GM12878 (cell line): ENCODE measurements at regions not wholly inside any gene's neighbourhood (a gene's known extent, or its start where the extent isn't known, plus 50 kb on each side); places are given as distances from the start of the nearest gene placed in this dataset.
"Not testable (repeated sequence)": the region's sequence is repeated elsewhere in the genome, so short reads cannot be mapped to it uniquely, and the experiment has no call there.

Source experiments
- ATAC-seq: fragments of 200-7000 bp; cut with Tn5 transposase; 3 replicates; pipeline ENCODE4 v1.9.1; 2020; ENCODE audit warnings: mild to moderate bottlenecking, moderate library complexity
- BruUV-seq: library from RNA; stranded (reverse); fragments of 400-500 nt; replicated peaks from 2 replicates; lab custom pipeline; 2021; lab: Mats Ljungman, UMichigan
- CTCF ChIA-PET: fragments of 300-600 bp; sonication (Branson Sonifier 250); formaldehyde crosslinking; extraction: SDS; loops from one replicate; lab custom pipeline; 2021; ENCODE audit warnings: inconsistent platforms; lab: Yijun Ruan, JAX
- POLR2A ChIA-PET: fragments of 350-600 bp; formaldehyde crosslinking; extraction: SDS; loops from one replicate; lab custom pipeline; 2021; ENCODE audit warnings: inconsistent platforms; lab: Charles Lee
- RAD21 ChIA-PET: fragments of 300-600 bp; sonication (Branson Sonifier 250); formaldehyde crosslinking; loops from one replicate; lab custom pipeline; 2023; ENCODE audit warnings: antibody characterized with exemption; ENCODE audit not compliant: unreplicated experiment; lab: Charles Lee
- SMC1A ChIA-PET: fragments of 300-600 bp; sonication (Branson Sonifier 250); formaldehyde crosslinking; loops from one replicate; lab custom pipeline; 2023; ENCODE audit not compliant: unreplicated experiment, uncharacterized antibody; lab: Charles Lee
- DNase-seq: peaks from one replicate; pipeline ENCODE4 v3.0.0-alpha.2; 2011; ENCODE audit warnings: low read depth, low spot score
- FAIRE-seq: peaks from 3 replicates; lab custom pipeline; 2011; peaks lifted over from hg19 to GRCh38; lab: Jason Lieb, UNC
- H2AFZ ChIP-seq: 2 replicates; pipeline ENCODE4 v1.6.0; 2011; ENCODE audit warnings: low read depth, low read length, control low read depth; ENCODE audit not compliant: control insufficient read depth
- H3K27ac ChIP-seq: 2 replicates; pipeline ENCODE4 v1.5.1; 2011; ENCODE audit warnings: control low read depth; ENCODE audit not compliant: control insufficient read depth, insufficient read depth
- H3K27me3 ChIP-seq, 2 experiments: replicated peaks in 1 of 2; 2 replicates each; pipeline versions ENCODE4 v1.6.0 to v1.6.1; 2011; ENCODE audit warnings: low read length in 1 of 2; ENCODE audit not compliant: control insufficient read depth in 2 of 2, insufficient read depth in 2 of 2
- H3K36me3 ChIP-seq, 2 experiments: 2 replicates each; pipeline ENCODE4 v1.5.1; 2011; ENCODE audit warnings: low read length in 1 of 2; ENCODE audit not compliant: control insufficient read depth in 2 of 2, insufficient read depth in 2 of 2
- H3K4me1 ChIP-seq: 2 replicates; pipeline ENCODE4 v1.6.1; 2011; ENCODE audit warnings: mild to moderate bottlenecking, low read length, moderate library complexity, mixed read lengths; ENCODE audit not compliant: control insufficient read depth, insufficient read depth
- H3K4me2 ChIP-seq: 2 replicates; pipeline ENCODE4 v1.6.0; 2011; ENCODE audit warnings: control low read depth; ENCODE audit not compliant: control insufficient read depth, insufficient read depth
- H3K4me3 ChIP-seq: fragments of 200-600 bp; sonication (generic); 2 replicates; pipeline ENCODE4 v1.5.1; 2016
- H3K79me2 ChIP-seq: 2 replicates; pipeline ENCODE4 v1.6.0; 2011; ENCODE audit warnings: low read length; ENCODE audit not compliant: control insufficient read depth, insufficient read depth
- H3K9ac ChIP-seq: 2 replicates; pipeline ENCODE4 v1.8.0; 2011; ENCODE audit warnings: low read length, control low read depth, mixed read lengths; ENCODE audit not compliant: control insufficient read depth, insufficient read depth
- H3K9me3 ChIP-seq: replicated peaks from 3 replicates; pipeline ENCODE4 v1.5.1; 2011; ENCODE audit warnings: mild to moderate bottlenecking, low read length; ENCODE audit not compliant: control insufficient read depth, insufficient read depth
- H4K20me1 ChIP-seq: 2 replicates; pipeline ENCODE4 v1.6.0; 2011; ENCODE audit not compliant: control insufficient read depth, insufficient read depth
- BCL11A ChIP-seq: IDR thresholded peaks from 2 replicates; pipeline ENCODE4 v1.6.1; 2011; ENCODE audit warnings: low read depth, low read length
- CBFB ChIP-seq: IDR thresholded peaks from 2 replicates; pipeline ENCODE4 v1.6.1; 2016; ENCODE audit warnings: antibody characterized with exemption, low read depth
- CBX3 ChIP-seq: fragments of 200-600 bp; sonication (generic); IDR thresholded peaks from 2 replicates; pipeline ENCODE4 v1.6.1; 2016; ENCODE audit warnings: low read depth, borderline replicate concordance
- CREB1 ChIP-seq: IDR thresholded peaks from 2 replicates; pipeline ENCODE4 v1.6.1; 2012; ENCODE audit warnings: low read depth, mild to moderate bottlenecking, inconsistent platforms
- FOXK2 ChIP-seq: fragments of 450-650 bp; IDR thresholded peaks from 2 replicates; pipeline ENCODE4 v1.6.1; 2017; ENCODE audit warnings: mild to moderate bottlenecking, moderate library complexity
- GATAD2B ChIP-seq: fragments of 450-650 bp; conservative IDR thresholded peaks from 2 replicates; pipeline ENCODE4 v1.6.1; 2017; ENCODE audit warnings: low read depth, mild to moderate bottlenecking, moderate library complexity
- IKZF2 ChIP-seq, 2 experiments: fragments of 450-650 bp; IDR thresholded peaks; 2 replicates each; pipeline ENCODE4 v1.6.1; 2017; ENCODE audit warnings: mild to moderate bottlenecking in 2 of 2, moderate library complexity in 2 of 2
- MAX ChIP-seq: IDR thresholded peaks from 2 replicates; pipeline ENCODE4 v1.6.1; 2012; ENCODE audit warnings: low read depth, low read length, improper control_type of control experiment
- PML ChIP-seq: IDR thresholded peaks from 2 replicates; pipeline ENCODE4 v1.6.1; 2012; ENCODE audit warnings: low read length, inconsistent platforms
- RCOR1 ChIP-seq: conservative IDR thresholded peaks from 2 replicates; pipeline ENCODE4 v1.6.1; 2012; ENCODE audit warnings: low read depth, low read length, improper control_type of control experiment
- SMARCA5 ChIP-seq: fragments of 450-650 bp; IDR thresholded peaks from 2 replicates; pipeline ENCODE4 v1.6.1; 2017; ENCODE audit warnings: mild to moderate bottlenecking
- SREBF1 ChIP-seq: IDR thresholded peaks from 2 replicates; pipeline ENCODE4 v1.6.1; 2012; ENCODE audit warnings: mild to moderate bottlenecking, low read length
- SRF ChIP-seq, 2 experiments: IDR thresholded peaks; 2 replicates each; pipeline ENCODE4 v1.6.1; 2011; ENCODE audit warnings: low read depth in 2 of 2, low read length in 2 of 2, mild to moderate bottlenecking in 1 of 2, moderate library complexity in 1 of 2
- TCF7 ChIP-seq: IDR thresholded peaks from 2 replicates; pipeline ENCODE4 v1.6.1; 2014; ENCODE audit warnings: antibody characterized with exemption, borderline replicate concordance
- WRNIP1 ChIP-seq: IDR thresholded peaks from 2 replicates; pipeline ENCODE4 v1.6.1; 2011; ENCODE audit warnings: low read depth, low read length, improper control_type of control experiment, borderline replicate concordance
- WGBS: methylation state at CpG from one replicate; pipeline ENCODE4 v1.1.6; 2016; ENCODE audit warnings: low lambda C conversion rate; ENCODE audit not compliant: insufficient replicate concordance, insufficient coverage; ENCODE audit errors: missing lambda C conversion rate; 5-methylcytosine and 5-hydroxymethylcytosine counted together
- in situ Hi-C: fragments of 300-500 bp; cut with MboI; formaldehyde crosslinking; loops from 9 replicates; pipeline ENCODE4 v1.14.3; 2018; ENCODE audit warnings: mixed read lengths
- intact Hi-C: fragments of 100-400 bp; cut with micrococcal nuclease; formaldehyde crosslinking; loops from one replicate; pipeline ENCODE4 v1.14.2; 2022; ENCODE audit not compliant: unreplicated experiment

- in situ Hi-C loops = no loop called here
- H4K20me1 ChIP-seq = no peaks in the 10 kb centered on the region
- no peaks in the 10 kb centered on the region for H3K27me3 ChIP-seq
- ChIA-PET RAD21 (no interaction called here), CTCF (no interaction called here)
- TF ChIP-seq CBFB = no peak
- TF ChIP-seq WRNIP1 = no peak
- TF ChIP-seq RCOR1 = no peak
- TF ChIP-seq TCF7 = no peak
- no peak for TF ChIP-seq SMARCA5
- no peak for TF ChIP-seq SRF (IDR thresholded peaks at IDR 0.05; ENCODE audit: low read depth in 2 of 2, low read length in 2 of 2)
- no peak for TF ChIP-seq FOXK2
- TF ChIP-seq CBX3 = no peak
- no peak for TF ChIP-seq BCL11A
- TF ChIP-seq CREB1 = no peak
- no peak for TF ChIP-seq IKZF2 (IDR thresholded peaks at IDR 0.05)
- no peak for TF ChIP-seq SREBF1
- no peak for TF ChIP-seq GATAD2B
- TF ChIP-seq MAX = no peak
- TF ChIP-seq PML = no peak
- TF ChIP-seq, all 136 proteins: peak for 0
- Histone ChIP-seq H3K79me2 (no peaks in the 10 kb centered on the region), H3K27ac (no peak overlapping the region), H3K4me3 (no peak overlapping the region), H2AFZ (no peak overlapping the region), H3K9me3 (no peaks in the 10 kb centered on the region), H3K36me3 (no peaks in the 10 kb centered on the region), H3K9ac (no peak overlapping the region), H3K4me2 (no peak overlapping the region), H3K4me1 (no peaks in the 10 kb centered on the region)
- BruUV-seq = no TSS peak
- intact Hi-C loops = no loop called here
- DNase-seq (no peak), FAIRE-seq (no peak), ATAC-seq (no peak)
- SMC1A ChIA-PET = interaction anchor here (1.2 kb wide), 1 partner anchor 22 kb away, joined by 3 read pairs; no protein-coding TSS in a partner anchor
- 46% methylated on average over 5 of the region's 5 CpGs for WGBS
- POLR2A ChIA-PET = no interaction called here
Measured at GRCh38 chr3:82627733-82628132, 866.3 kb upstream of the GBE1 start.

- H3K9ac ChIP-seq, H2AFZ ChIP-seq, H3K36me3 ChIP-seq, H4K20me1 ChIP-seq, in situ Hi-C loops, H3K4me2 ChIP-seq, BruUV-seq, H3K27me3 ChIP-seq, POLR2A ChIA-PET, FAIRE-seq, SMC1A ChIA-PET, DNase-seq, CTCF ChIA-PET, ATAC-seq, intact Hi-C loops, H3K4me3 ChIP-seq, H3K9me3 ChIP-seq, H3K4me1 ChIP-seq, RAD21 ChIA-PET, H3K27ac ChIP-seq, H3K79me2 ChIP-seq: not testable (repeated sequence)
- 2% methylated on average over 3 of the region's 3 CpGs for WGBS
Measured at GRCh38 chr3:82620744-82621143, 859.3 kb upstream of the GBE1 start.
